ENCODE measurements at regions not wholly inside any gene's neighbourhood (a gene's known extent, or its start where the extent isn't known, plus 50 kb on each side); places are given as distances from the start of the nearest gene placed in this dataset.

DNA sequence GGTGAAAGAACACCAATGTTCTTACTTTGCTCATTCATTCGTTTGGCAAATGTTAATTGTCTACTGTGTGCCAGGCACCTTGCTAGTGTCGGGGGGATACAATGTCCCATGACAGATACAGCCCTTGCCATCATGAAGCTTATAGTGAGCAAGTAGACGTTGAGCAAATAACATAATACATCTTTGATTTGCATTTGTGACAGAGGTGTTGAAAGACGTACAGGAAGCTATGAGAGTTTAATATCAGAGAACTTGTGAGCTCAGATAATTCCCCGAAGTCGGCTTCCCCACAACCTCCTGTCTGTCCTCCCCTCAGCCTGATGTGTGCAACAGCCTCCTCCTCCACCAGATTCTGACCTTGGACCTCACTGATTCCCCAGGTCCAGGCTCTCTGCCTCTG is 138.0 kb upstream of the SDK2 start:
- TF ChIP-seq CTCF (IDR thresholded peaks at IDR 0.05; ENCODE audit: insufficient read depth, missing control alignments) = no peak
- DNase-seq (ENCODE audit: insufficient read length, low spot score) (no peak), FAIRE-seq (no peak)

- DNase-seq (ENCODE audit: insufficient read length, low spot score) = no peak
- no peak for FAIRE-seq
- TF ChIP-seq CTCF (IDR thresholded peaks at IDR 0.05; ENCODE audit: insufficient read depth, missing control alignments) = peak; percentile 83
Measured at GRCh38 chr17:73782641-73783381, 138.6 kb upstream of the SDK2 start.

DNA sequence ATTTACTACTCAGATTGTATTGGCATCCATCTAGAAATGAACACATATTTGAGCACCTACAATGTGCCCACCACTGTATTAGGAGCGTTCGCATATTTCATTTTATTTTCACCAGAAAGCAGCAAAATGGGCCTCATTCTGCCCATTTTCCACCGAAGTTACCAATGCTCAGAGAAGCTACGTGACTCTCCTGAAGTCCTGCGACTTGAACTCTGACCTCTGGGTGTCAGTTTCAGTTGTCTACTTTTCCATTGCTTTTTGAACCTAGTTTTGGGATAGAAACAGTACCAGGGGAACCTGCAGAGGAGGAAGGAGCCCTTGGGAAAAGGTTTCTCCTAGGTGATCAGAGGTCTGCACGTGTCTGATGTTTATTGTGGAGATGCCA is 139.1 kb upstream of the SDK2 start:
- DNase-seq (ENCODE audit: insufficient read length, low spot score) (no peak), FAIRE-seq (no peak)
- no peak for TF ChIP-seq CTCF (IDR thresholded peaks at IDR 0.05; ENCODE audit: insufficient read depth, missing control alignments)

- FAIRE-seq (no peak), DNase-seq (ENCODE audit: insufficient read length, low spot score) (no peak)
- TF ChIP-seq CTCF (IDR thresholded peaks at IDR 0.05; ENCODE audit: insufficient read depth, missing control alignments) = no peak
Measured at GRCh38 chr17:73783945-73784603, 139.8 kb upstream of the SDK2 start.

- FAIRE-seq = no peak
- no peak for TF ChIP-seq CTCF (IDR thresholded peaks at IDR 0.05; ENCODE audit: insufficient read depth, missing control alignments)
- DNase-seq (ENCODE audit: insufficient read length, low spot score) = no peak
Measured at GRCh38 chr17:73785496-73785895, 141.3 kb upstream of the SDK2 start.

DNA sequence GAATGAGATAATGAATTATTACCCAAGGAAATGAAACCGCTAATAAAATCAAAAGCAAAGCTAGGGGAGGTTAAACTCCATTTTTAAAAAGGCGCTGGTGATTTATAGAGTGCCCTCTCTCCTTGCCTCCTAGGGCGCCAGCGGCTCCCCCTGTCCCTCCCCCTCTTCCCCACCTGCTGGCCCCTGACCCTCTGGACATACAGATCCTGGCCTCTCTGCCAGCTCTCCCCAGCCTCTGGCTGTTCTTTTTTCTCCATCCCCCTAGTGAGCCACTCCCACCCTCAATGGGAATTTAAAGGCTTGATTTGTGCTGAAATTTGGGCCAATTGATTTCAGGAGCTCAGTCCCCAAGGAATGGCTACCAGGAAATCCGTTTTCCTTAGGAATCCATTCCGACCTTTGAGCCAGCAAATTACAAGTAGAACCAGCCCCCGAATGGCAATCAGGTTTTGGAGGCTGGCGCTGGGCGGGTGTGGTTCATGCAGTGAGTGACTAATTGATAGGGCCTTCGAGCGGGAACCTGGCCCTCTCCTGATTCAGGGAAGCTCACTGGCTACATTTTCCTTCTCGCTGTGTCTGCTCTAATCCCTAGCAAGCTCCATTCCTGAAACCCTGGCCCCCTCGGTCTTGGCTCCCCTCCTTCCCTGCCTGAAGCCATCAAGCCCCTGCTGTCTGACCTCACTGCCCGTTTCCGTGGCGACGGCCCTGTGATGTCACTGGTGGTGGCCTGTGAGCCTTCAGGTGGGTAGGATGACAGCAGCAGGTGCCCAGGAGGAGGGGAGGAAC is 141.9 kb upstream of the SDK2 start:
- no peak for FAIRE-seq
- no peak for TF ChIP-seq CTCF (IDR thresholded peaks at IDR 0.05; ENCODE audit: insufficient read depth, missing control alignments)
- DNase-seq (ENCODE audit: insufficient read length, low spot score) = no peak
